ENCODE measurements at regions not wholly inside any gene's neighbourhood (a gene's known extent, or its start where the extent isn't known, plus 50 kb on each side); places are given as distances from the start of the nearest gene placed in this dataset.

DNA sequence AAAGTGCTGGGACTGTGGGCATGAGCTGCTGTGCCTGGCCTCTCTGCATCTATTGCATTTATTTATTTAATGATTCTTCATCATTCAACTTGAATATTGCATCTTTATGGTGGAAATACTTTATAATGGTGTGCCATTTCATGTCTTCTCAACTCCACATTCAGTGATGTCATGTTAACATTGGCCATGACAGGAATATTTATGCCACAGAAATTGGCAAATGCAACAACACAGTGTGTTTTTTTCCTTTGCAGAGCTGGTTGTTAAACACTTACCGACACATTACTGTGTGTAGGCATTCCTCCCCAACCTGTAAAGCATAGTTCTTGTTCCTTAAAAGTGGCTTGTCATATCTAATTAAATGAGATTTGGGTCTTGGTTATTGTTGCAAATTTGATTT is 57.4 kb upstream of the WDR26 start:
- Histone ChIP-seq H3K9me3 (ENCODE audit: control insufficient read depth in 4 of 4, low read length in 3 of 4) (peaks cover 0 to 3% (median 0%) of the 10 kb centered on the region in 4 donors), H3K27me3 (ENCODE audit: control insufficient read depth in 4 of 4, insufficient read depth in 4 of 4, low read length in 3 of 4) (no peaks in the 10 kb centered on the region), H3K36me3 (ENCODE audit: control insufficient read depth in 4 of 4, insufficient read depth in 3 of 4, low read depth in 1 of 4, low read length in 3 of 4) (no peaks in the 10 kb centered on the region), H3K27ac (ENCODE audit: low read depth in 1 of 2, low read length in 2 of 2) (no peak overlapping the region), H3K9ac (ENCODE audit: low read depth in 1 of 2, low read length in 2 of 2) (no peak overlapping the region), H3K4me3 (ENCODE audit: low read depth in 1 of 3, low read length in 3 of 3) (no peak overlapping the region), H3K4me1 (ENCODE audit: control insufficient read depth in 4 of 4, insufficient read depth in 4 of 4, low read length in 3 of 4) (no peaks in the 10 kb centered on the region)
- no peak for TF ChIP-seq EGR1 (IDR thresholded peaks at IDR 0.05; ENCODE audit: low read depth in 2 of 2)
- TF ChIP-seq RXRA (IDR thresholded peaks at IDR 0.05), result no peak
- no peak for TF ChIP-seq JUND (IDR thresholded peaks at IDR 0.05)
- TF ChIP-seq GABPA (IDR thresholded peaks at IDR 0.05 in 1 of 2, conservative IDR thresholded peaks at IDR 0.05 in 1 of 2), result no peak
- no peak for TF ChIP-seq MAX (IDR thresholded peaks at IDR 0.05)
- no peak for TF ChIP-seq ATF3 (IDR thresholded peaks at IDR 0.05)
- TF ChIP-seq YY1 (IDR thresholded peaks at IDR 0.05), result no peak
- TF ChIP-seq REST (IDR thresholded peaks at IDR 0.05), result no peak
- no peak for TF ChIP-seq FOXA1 (IDR thresholded peaks at IDR 0.05)
- no peak for TF ChIP-seq NR2F2 (IDR thresholded peaks at IDR 0.05)
- TF ChIP-seq SP1 (IDR thresholded peaks at IDR 0.05), result no peak
- TF ChIP-seq TAF1 (conservative IDR thresholded peaks at IDR 0.05), result no peak
- no peak for DNase-seq (ENCODE audit: low spot score)
- WGBS, result 85% methylated on average over 1 of the region's 1 CpG

- Histone ChIP-seq H3K4me3 (ENCODE audit: low read depth in 1 of 3, low read length in 3 of 3) (no peak overlapping the region), H3K36me3 (ENCODE audit: control insufficient read depth in 4 of 4, insufficient read depth in 3 of 4, low read depth in 1 of 4, low read length in 3 of 4) (no peaks in the 10 kb centered on the region), H3K27me3 (ENCODE audit: control insufficient read depth in 4 of 4, insufficient read depth in 4 of 4, low read length in 3 of 4) (no peaks in the 10 kb centered on the region), H3K9me3 (ENCODE audit: control insufficient read depth in 4 of 4, low read length in 3 of 4) (peaks cover 0 to 3% (median 0%) of the 10 kb centered on the region in 4 donors), H3K9ac (ENCODE audit: low read depth in 1 of 2, low read length in 2 of 2) (no peak overlapping the region), H3K4me1 (ENCODE audit: control insufficient read depth in 4 of 4, insufficient read depth in 4 of 4, low read length in 3 of 4) (no peaks in the 10 kb centered on the region), H3K27ac (ENCODE audit: low read depth in 1 of 2, low read length in 2 of 2) (no peak overlapping the region)
- WGBS, result 85% methylated on average over 2 of the region's 2 CpGs
- no peak for DNase-seq (ENCODE audit: low spot score)
- no peak for TF ChIP-seq NR2F2 (IDR thresholded peaks at IDR 0.05)
- TF ChIP-seq ZBTB33 (IDR thresholded peaks at IDR 0.05), result no peak
These were observed 58.0 kb upstream of the WDR26 start for GRCh38 chr1:224492632-224493031.

GRCh38 chr1:224493269-224493668 is 58.7 kb upstream of the WDR26 start:
- Histone ChIP-seq H3K4me1 (ENCODE audit: control insufficient read depth in 4 of 4, insufficient read depth in 4 of 4, low read length in 3 of 4) (no peaks in the 10 kb centered on the region), H3K27ac (ENCODE audit: low read depth in 1 of 2, low read length in 2 of 2) (no peak overlapping the region), H3K36me3 (ENCODE audit: control insufficient read depth in 4 of 4, insufficient read depth in 3 of 4, low read depth in 1 of 4, low read length in 3 of 4) (no peaks in the 10 kb centered on the region), H3K27me3 (ENCODE audit: control insufficient read depth in 4 of 4, insufficient read depth in 4 of 4, low read length in 3 of 4) (no peaks in the 10 kb centered on the region), H3K9me3 (ENCODE audit: control insufficient read depth in 4 of 4, low read length in 3 of 4) (peaks cover 0 to 3% (median 0%) of the 10 kb centered on the region in 4 donors), H3K9ac (ENCODE audit: low read depth in 1 of 2, low read length in 2 of 2) (no peak overlapping the region), H3K4me3 (ENCODE audit: low read depth in 1 of 3, low read length in 3 of 3) (no peak overlapping the region)
- 60% methylated on average over 4 of the region's 4 CpGs for WGBS
- no peak for DNase-seq (ENCODE audit: low spot score)
- no peak for TF ChIP-seq TAF1 (conservative IDR thresholded peaks at IDR 0.05)
- TF ChIP-seq MAX (IDR thresholded peaks at IDR 0.05), result no peak
- TF ChIP-seq YY1 (IDR thresholded peaks at IDR 0.05), result no peak
- no peak for TF ChIP-seq SP1 (IDR thresholded peaks at IDR 0.05)
- TF ChIP-seq HNF4A (conservative IDR thresholded peaks at IDR 0.05), result no peak

Measured in liver (tissue), 7 donors.